ENCODE measurements at regions not wholly inside any gene's neighbourhood (a gene's known extent, or its start where the extent isn't known, plus 50 kb on each side); places are given as distances from the start of the nearest gene placed in this dataset.

DNA sequence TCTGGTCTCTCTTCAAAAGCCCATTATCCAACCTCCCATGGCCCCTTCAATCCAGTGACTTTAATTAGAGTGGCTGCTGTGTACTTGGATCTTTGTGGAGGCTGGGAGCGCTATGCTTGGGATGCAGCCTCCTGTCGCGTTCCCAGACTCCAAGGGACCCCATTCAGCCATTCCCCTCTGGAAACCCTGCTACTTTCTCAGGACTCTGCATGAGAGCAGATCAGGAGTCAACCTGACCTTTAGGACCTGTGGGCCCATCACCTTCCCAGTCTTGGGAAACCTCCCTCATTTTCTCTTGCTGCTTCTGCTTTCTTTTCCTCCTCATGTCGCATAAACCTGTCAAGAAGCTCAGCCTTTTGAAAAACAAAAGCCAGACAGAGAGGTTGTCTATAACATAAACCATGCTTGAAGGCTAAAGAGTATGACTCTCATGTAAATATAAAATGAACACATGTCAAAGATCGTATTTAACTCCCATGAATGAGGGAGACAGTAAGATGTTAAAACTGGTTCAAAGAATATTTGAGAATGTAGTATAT lies 143.1 kb upstream of the PELI1 start:
- Mint-ChIP-seq H3K27me3 (no peaks in the 10 kb centered on the region), H3K27ac (no peak overlapping the region), H3K36me3 (ENCODE audit: low read depth) (peaks cover 5% of the 10 kb centered on the region), H3K4me1 (no peaks in the 10 kb centered on the region), H3K4me3 (no peak overlapping the region)
- H3K9me3 ChIP-seq (ENCODE audit: control insufficient read depth, low read length, poor library complexity, severe bottlenecking), result no peaks in the 10 kb centered on the region
- ATAC-seq, result no peak
- DNase-seq, result no peak

DNA sequence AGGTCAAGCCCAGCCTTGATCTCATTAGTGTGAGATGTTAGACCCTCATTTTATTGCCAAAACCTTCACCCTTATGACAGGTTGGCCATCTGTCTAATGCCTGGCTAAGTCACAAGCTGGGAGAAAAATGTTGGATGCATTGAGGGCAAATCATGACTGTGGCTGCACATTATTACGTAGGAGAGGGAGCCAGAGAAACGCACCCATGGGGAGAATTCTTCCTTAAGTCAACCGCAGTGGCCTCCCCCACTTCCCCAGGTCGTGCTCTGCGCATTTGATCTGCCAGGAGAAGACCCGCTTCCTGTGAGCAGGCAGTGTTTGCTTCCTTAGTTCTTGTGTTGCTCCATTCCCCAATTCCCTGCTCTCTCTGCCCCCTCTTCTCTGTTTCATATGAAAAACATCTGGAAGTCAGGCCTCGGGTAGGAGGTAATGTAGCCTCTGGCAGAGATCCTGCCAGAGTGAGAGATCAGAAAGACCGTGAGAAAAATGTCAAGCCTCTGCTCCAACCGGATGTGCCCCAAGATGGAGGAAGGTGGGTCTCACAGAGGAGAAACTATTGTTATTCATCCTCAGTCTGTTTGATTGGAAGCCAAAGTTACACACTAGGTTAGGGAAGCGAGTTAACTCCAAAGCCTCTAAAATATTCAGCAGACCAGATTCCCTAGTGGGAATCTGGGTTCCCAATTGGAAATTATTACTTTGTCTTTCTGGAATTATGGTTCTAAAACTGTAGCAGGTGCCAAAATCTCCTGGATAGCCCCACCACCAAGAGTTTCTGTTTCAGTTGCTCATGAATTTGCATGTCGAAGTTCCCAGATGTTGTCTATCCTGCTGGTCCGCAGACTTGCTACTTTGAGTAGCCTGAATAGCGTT lies 144.3 kb upstream of the PELI1 start:
- no peaks in the 10 kb centered on the region for H3K9me3 ChIP-seq (ENCODE audit: control insufficient read depth, low read length, poor library complexity, severe bottlenecking)
- H3K36me3 Mint-ChIP-seq (ENCODE audit: low read depth), result peaks cover 7% of the 10 kb centered on the region
- no peak overlapping the region for H3K27ac Mint-ChIP-seq

DNA sequence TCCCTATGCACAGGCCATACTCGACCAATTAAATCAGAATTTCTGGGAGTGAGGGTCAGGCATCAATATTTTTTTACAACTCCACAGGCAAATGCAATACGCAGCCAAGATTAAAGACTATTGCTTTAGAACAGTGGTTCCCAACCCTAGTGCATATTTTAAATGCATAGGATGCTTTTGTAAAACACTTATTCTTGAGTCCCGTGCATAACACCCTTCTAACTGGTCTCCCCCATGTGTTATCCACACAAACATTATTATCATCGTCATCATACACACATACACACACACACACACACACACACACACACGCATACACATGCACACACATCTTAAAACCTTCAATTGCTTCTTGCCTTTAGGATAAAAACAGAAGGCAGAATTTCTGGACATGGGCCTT lies 145.0 kb upstream of the PELI1 start:
- no peak overlapping the region for H3K4me3 Mint-ChIP-seq
- no peak overlapping the region for H3K27ac Mint-ChIP-seq
- H3K36me3 Mint-ChIP-seq (ENCODE audit: low read depth), result peaks cover 7% of the 10 kb centered on the region
- H3K4me1 Mint-ChIP-seq, result no peaks in the 10 kb centered on the region
- H3K27me3 Mint-ChIP-seq, result peaks cover 4% of the 10 kb centered on the region
- ATAC-seq (no peak), DNase-seq (no peak)
- H3K9me3 ChIP-seq (ENCODE audit: control insufficient read depth, low read length, poor library complexity, severe bottlenecking), result no peaks in the 10 kb centered on the region

More for the DNA sequence above, 144.3 kb upstream of the PELI1 start:
- Mint-ChIP-seq H3K27me3 (peaks cover 4% of the 10 kb centered on the region), H3K4me3 (no peak overlapping the region), H3K4me1 (no peaks in the 10 kb centered on the region)
- no peak for ATAC-seq
- no peak for DNase-seq

DNA sequence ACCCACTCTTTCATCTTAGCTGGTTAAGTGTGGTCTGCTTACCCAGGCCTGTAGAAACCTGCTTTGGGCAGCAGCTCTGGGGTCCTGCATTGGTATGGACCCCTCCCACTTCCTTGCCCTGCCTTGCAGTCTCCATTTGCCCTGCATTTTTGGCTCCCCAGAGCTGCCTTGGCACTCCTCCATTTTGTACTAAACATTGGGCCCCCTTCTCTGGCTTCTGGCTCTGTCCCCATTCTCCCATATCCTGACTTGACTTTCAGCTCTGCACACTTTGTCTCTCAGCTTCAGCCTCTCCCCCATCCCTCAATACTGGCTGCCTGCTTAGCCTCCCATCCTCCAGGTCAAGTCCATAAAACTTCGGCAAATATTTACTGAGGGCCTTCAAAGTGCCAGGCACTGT lies 145.5 kb upstream of the PELI1 start:
- peaks cover 6% of the 10 kb centered on the region for H3K27me3 Mint-ChIP-seq
- ATAC-seq (no peak), DNase-seq (no peak)
- no peaks in the 10 kb centered on the region for H3K4me1 Mint-ChIP-seq
- H3K27ac Mint-ChIP-seq, result no peak overlapping the region
- H3K9me3 ChIP-seq (ENCODE audit: control insufficient read depth, low read length, poor library complexity, severe bottlenecking), result no peaks in the 10 kb centered on the region
- H3K36me3 Mint-ChIP-seq (ENCODE audit: low read depth), result peaks cover 7% of the 10 kb centered on the region
- H3K4me3 Mint-ChIP-seq, result no peak overlapping the region

DNA sequence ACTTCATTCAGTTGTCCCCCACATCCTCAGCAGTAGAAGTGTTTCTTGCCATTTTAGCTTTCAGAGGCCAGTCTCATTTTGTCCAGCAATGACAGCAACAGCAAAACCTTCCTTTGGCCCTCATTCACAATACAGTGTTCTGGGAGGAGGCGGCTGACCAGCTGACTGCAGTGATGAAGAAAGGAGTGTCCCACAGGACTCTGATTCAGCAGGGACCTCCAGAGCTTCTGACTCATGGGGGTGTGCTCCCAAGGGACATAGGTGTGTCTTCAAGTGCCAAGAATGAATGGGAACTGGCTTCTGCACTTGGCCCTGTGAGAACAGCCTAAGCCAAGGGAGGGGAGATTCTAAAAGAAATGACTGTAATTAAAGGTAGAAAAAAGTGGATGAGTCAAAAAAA lies 147.0 kb upstream of the PELI1 start:
- no peak overlapping the region for H3K4me3 Mint-ChIP-seq
- no peak for DNase-seq
- no peak overlapping the region for H3K27ac Mint-ChIP-seq
- H3K27me3 Mint-ChIP-seq, result peaks cover 20% of the 10 kb centered on the region
- H3K9me3 ChIP-seq (ENCODE audit: control insufficient read depth, low read length, poor library complexity, severe bottlenecking), result no peaks in the 10 kb centered on the region
- no peak for ATAC-seq
- H3K4me1 Mint-ChIP-seq, result peaks cover 7% of the 10 kb centered on the region
- H3K36me3 Mint-ChIP-seq (ENCODE audit: low read depth), result peaks cover 7% of the 10 kb centered on the region

DNA sequence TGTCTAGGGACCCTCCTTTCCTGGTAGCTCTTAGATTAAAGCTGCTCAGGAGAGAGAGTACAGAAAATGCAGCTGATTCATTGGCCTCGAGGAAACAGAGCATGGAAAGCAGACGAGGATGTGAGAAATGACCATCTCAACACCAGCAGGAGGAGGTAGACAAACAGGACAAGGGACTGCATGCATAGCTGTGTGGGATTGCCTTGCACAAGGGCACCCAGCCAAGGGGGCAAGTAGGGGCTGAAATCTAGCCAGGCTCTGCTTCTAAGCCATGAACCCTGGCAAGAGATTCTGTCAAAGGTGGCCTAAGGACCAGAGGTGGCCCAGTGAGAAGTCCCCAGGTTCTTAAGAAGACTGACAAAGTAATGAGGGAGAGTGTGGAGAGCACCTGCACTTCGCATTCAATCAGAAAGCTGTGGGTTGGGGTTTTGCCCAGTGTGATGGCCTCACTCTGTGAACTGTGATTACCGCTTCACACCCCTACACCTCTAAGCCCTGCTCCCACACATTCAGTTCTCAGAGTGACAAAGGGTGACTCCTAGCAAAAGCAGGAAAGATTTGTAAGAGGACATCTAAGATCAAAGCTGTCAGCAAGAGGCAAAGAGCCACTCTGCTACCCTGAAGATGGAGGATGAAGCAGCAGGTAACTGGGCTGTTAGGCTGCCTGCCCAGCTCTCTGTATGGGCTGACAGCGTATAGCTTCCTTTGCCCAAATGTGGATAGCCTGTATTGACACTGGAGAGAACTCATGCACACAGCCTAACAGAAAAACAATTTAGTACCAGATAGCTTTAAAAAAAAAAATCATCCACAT lies 151.3 kb upstream of the PELI1 start:
- no peak for ATAC-seq
- Mint-ChIP-seq H3K4me1 (peaks cover 8% of the 10 kb centered on the region), H3K36me3 (ENCODE audit: low read depth) (peaks cover 2% of the 10 kb centered on the region), H3K27me3 (peaks cover 39% of the 10 kb centered on the region), H3K4me3 (no peak overlapping the region), H3K27ac (no peak overlapping the region)
- DNase-seq, result no peak
- H3K9me3 ChIP-seq (ENCODE audit: control insufficient read depth, low read length, poor library complexity, severe bottlenecking), result no peaks in the 10 kb centered on the region

DNA sequence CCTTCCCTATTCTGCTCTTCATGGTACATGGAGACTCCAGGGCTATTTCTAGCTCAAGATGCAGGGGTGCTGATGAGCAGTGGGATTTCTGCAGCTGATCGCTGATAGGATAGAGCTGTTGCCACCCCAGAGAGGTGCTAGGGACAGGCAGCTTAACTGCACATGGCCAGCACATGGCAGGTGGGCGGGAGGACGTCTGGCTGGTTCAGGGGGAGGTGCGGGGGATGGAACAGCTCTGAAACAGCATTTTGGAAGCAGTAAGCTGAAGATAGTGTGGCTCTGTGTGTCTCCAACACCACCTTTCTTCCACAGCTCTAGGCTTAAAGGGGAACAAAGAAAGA lies 151.9 kb upstream of the PELI1 start:
- H3K36me3 Mint-ChIP-seq (ENCODE audit: low read depth), result peaks cover 2% of the 10 kb centered on the region
- no peak overlapping the region for H3K27ac Mint-ChIP-seq
- no peak for ATAC-seq
- DNase-seq, result no peak
- H3K9me3 ChIP-seq (ENCODE audit: control insufficient read depth, low read length, poor library complexity, severe bottlenecking), result no peaks in the 10 kb centered on the region
- peaks cover 39% of the 10 kb centered on the region for H3K27me3 Mint-ChIP-seq
- H3K4me1 Mint-ChIP-seq, result peaks cover 8% of the 10 kb centered on the region
- no peak overlapping the region for H3K4me3 Mint-ChIP-seq

DNA sequence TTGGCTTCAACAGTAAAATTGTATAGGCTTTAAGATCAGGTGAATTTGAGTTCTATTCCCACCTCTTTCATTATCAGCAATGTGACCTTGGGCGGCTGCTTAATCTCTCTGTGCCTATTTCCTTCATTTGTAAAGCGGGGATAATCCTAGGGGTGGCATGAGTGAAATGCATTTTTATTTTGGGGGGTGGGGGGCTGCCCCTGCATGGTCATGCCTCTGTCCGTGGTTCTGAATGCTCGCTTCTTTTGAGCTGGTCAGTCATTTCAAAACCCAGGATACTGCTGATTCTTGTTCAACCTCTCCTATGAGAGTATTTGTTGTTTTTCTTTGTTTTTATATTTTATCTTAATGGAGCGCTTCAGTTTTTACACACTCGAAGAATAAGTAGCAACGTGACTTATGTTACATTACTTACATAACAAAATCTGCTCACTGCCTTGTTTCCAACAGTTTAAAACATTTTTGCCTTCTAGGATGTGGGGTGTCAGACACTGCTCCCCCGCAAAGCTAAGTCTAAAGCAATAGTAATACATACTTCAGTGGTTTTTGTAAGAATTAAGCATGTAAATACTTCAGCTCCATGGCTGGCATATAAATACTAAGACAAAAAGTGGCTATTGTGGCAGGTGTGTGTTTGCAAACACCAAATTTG lies 152.6 kb upstream of the PELI1 start:
- DNase-seq (no peak), ATAC-seq (no peak)
- Mint-ChIP-seq H3K4me1 (peaks cover 8% of the 10 kb centered on the region), H3K36me3 (ENCODE audit: low read depth) (peaks cover 2% of the 10 kb centered on the region), H3K27ac (no peak overlapping the region), H3K4me3 (no peak overlapping the region), H3K27me3 (peaks cover 39% of the 10 kb centered on the region)
- H3K9me3 ChIP-seq (ENCODE audit: control insufficient read depth, low read length, poor library complexity, severe bottlenecking), result no peaks in the 10 kb centered on the region

DNA sequence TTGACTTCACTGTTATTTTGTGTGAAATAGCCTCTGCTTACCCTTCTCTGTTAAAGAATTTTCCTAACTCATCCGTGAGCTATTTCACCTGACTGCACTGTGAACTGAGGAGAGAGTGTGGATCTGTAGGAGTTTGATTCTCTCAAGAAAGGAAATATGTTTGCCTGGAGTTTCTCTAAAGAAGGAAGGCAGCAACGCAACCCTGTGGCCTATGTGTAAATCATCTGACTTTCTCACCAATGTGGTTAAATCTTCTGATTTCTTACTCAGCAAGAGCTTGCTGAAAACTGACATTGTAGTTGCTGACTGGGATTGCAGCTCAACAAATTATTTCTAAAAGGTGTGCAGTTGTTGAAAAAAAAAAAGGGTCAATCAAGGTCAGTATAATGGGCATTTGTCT lies 153.9 kb upstream of the PELI1 start:
- peaks cover 37% of the 10 kb centered on the region for H3K27me3 Mint-ChIP-seq
- no peak overlapping the region for H3K4me3 Mint-ChIP-seq
- peaks cover 2% of the 10 kb centered on the region for H3K36me3 Mint-ChIP-seq (ENCODE audit: low read depth)
- no peak for DNase-seq
- no peak for ATAC-seq
- no peak overlapping the region for H3K27ac Mint-ChIP-seq
- H3K4me1 Mint-ChIP-seq, result peaks cover 8% of the 10 kb centered on the region
- H3K9me3 ChIP-seq (ENCODE audit: control insufficient read depth, low read length, poor library complexity, severe bottlenecking), result no peaks in the 10 kb centered on the region

DNA sequence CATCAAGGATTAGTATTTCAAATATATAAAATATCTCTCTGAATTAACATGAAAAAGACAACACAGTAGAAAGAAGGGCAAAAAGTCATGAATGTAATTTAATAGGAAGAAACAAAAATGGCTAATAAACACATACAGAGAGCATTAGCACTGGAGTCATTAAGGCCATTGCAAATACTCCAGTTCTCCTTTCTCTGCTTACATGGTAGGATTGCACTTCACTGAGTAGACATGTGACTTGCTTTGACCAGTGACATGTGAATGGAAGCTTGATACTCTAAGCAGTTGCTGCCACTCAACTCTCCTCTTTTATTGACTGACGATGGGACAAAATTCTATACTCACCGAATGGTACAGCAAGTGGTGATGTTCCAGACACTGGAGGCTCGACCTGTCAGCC lies 153.9 kb upstream of the LGALSL start:
- no peak for ATAC-seq
- Mint-ChIP-seq H3K4me3 (no peak overlapping the region), H3K27me3 (peaks cover 30% of the 10 kb centered on the region)

DNA sequence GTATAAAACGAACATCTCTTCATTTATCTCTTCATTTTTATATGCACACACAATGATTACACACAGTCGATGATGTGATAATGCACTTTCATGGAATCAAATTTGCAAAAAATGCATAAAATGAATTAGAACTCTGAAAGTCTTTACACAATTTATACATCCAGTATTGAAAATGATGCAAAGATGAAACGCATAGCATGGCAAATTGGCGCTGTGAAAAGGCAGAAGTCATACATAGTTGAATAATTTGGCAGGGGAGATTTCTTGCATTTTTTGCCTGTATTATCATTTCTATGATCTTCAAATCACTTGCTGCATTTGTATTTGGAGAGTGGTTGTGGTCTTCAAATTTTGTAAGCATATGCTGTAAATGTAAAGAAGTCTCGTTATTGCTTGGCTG lies 150.7 kb upstream of the LGALSL start:
- Mint-ChIP-seq H3K4me1 (no peaks in the 10 kb centered on the region), H3K27ac (no peak overlapping the region), H3K36me3 (ENCODE audit: low read depth) (no peaks in the 10 kb centered on the region), H3K27me3 (peaks cover 19% of the 10 kb centered on the region), H3K4me3 (no peak overlapping the region)
- no peak for ATAC-seq
- no peaks in the 10 kb centered on the region for H3K9me3 ChIP-seq (ENCODE audit: control insufficient read depth, low read length, poor library complexity, severe bottlenecking)
- no peak for DNase-seq

More for the DNA sequence above, 153.9 kb upstream of the LGALSL start:
- no peak for DNase-seq
- Mint-ChIP-seq H3K27ac (no peak overlapping the region), H3K4me1 (peaks cover 8% of the 10 kb centered on the region), H3K36me3 (ENCODE audit: low read depth) (no peaks in the 10 kb centered on the region)
- no peaks in the 10 kb centered on the region for H3K9me3 ChIP-seq (ENCODE audit: control insufficient read depth, low read length, poor library complexity, severe bottlenecking)

DNA sequence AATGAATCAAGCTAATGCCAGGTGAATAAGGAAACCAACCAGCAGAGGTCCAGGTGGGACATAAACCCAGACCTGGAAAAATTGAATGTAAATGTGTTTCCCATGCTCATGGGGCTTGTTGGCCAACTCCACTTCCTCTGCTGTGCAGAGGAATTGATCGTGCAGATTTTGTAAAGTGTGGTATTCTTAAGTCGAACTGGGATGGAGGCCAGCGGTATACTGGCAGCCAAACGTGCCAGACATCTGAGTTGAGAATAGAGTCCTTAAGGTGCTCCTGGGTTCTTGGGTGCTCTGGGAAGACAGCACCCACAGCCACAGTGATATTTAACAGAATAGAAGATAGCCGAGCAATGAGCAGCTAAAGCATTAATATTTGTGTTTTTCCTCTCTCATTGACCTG lies 146.5 kb upstream of the LGALSL start:
- H3K27ac Mint-ChIP-seq, result no peak overlapping the region

More for the DNA sequence above, 146.5 kb upstream of the LGALSL start:
- Mint-ChIP-seq H3K4me3 (no peak overlapping the region), H3K36me3 (ENCODE audit: low read depth) (no peaks in the 10 kb centered on the region), H3K27me3 (peaks cover 15% of the 10 kb centered on the region), H3K4me1 (no peaks in the 10 kb centered on the region)
- H3K9me3 ChIP-seq (ENCODE audit: control insufficient read depth, low read length, poor library complexity, severe bottlenecking), result no peaks in the 10 kb centered on the region
- DNase-seq, result no peak
- no peak for ATAC-seq
